ENCODE measurements at regions not wholly inside any gene's neighbourhood (a gene's known extent, or its start where the extent isn't known, plus 50 kb on each side); places are given as distances from the start of the nearest gene placed in this dataset.

DNA sequence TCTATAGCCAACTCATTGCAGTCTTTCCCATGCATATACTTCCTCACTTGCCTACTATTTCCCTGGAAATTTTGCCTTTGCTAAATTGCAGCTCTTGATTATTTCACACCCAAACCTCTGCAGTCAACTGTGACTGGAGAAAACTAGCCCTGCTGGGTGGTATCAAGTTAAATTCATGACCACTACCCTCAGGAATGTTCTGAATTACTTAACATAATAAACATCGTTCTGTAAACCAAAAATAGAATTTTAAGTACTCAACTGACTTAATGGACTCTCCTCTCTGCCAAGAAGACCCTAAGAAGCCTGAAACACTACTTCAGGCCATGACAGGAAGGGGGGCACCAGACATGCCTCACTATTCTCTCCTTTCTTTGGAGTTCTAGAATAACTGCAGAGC, 1278.0 kb upstream of the GBE1 start:
- no peaks in the 10 kb centered on the region for H3K9me3 Mint-ChIP-seq
- no peaks in the 10 kb centered on the region for H3K4me1 Mint-ChIP-seq
- H3K4me3 Mint-ChIP-seq: no peak overlapping the region
- no peak for DNase-seq
- ChIA-PET CTCF (no interaction called here), POLR2A (no interaction called here)
- H3K27me3 Mint-ChIP-seq: no peaks in the 10 kb centered on the region
- no peaks in the 10 kb centered on the region for H3K36me3 Mint-ChIP-seq (ENCODE audit: low read depth)
- H3K27ac Mint-ChIP-seq: no peak overlapping the region

DNA sequence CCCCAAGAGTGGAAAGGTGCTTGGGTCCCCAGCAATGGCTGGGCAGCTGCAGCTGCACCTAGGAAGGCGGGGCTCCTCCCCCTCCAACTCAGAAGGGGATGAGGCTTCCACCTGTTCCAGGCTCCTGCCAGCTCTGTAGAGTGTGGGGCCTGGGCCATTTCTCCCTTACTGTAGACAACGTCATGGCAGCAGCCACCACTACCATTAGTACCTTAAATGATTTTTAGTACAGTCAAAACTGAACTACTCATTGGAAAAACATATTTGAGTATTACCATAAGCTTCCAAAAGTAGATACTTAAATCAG, 1274.2 kb upstream of the GBE1 start:
- H3K4me3 Mint-ChIP-seq: no peak overlapping the region
- H3K9me3 Mint-ChIP-seq: no peaks in the 10 kb centered on the region
- no peaks in the 10 kb centered on the region for H3K36me3 Mint-ChIP-seq (ENCODE audit: low read depth)
- no peaks in the 10 kb centered on the region for H3K27me3 Mint-ChIP-seq
- POLR2A ChIA-PET: no interaction called here
- H3K27ac Mint-ChIP-seq: no peak overlapping the region
- no peaks in the 10 kb centered on the region for H3K4me1 Mint-ChIP-seq
- DNase-seq: no peak
- CTCF ChIA-PET: no interaction called here

DNA sequence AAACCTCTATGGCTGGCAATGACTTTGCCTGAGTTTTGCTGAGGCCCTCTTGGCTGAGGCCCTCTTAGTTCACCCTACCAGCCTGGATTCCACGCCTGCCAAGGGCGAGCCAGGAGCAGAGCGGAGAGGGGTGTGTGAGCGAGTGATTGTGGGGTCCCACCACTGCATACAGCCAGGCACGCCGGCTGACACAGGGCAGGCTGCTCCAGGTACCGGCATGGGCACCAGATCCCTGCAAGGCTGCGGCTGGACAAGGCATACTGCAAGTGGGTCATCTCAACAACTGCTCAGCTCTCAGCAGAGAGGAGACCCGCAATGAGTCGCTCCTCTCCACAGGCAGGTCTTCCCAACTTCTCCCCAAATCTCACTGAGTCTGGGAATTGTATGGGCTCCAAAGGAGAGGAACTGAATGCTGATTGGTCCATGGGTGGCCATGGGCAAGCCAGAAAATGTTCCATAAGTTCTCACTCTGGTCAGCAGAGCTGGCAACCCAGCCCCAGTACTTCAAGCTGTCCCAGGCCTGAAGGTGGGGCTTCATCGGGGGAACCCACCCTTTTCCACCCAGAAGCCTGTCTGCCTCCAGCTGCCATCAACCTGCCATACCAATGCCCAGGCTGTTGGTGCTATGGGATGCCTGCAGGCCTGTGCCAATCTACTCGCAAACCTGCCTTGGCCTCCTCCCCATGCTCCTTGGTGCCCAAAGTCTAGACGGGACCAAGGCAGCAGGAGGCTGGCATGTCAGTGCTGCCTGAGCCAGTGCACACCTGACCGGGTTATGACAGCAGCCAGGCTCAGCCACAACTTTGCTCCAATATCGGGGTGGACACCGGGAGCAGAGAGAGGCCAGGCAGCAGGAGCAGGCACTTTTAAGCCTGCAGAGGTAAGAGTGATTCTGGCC, 1273.6 kb upstream of the GBE1 start:
- Mint-ChIP-seq H3K27ac (no peak overlapping the region), H3K4me3 (no peak overlapping the region), H3K9me3 (no peaks in the 10 kb centered on the region), H3K4me1 (no peaks in the 10 kb centered on the region), H3K27me3 (no peaks in the 10 kb centered on the region), H3K36me3 (ENCODE audit: low read depth) (no peaks in the 10 kb centered on the region)
- CTCF ChIA-PET: no interaction called here
- POLR2A ChIA-PET: no interaction called here
- DNase-seq: no peak

DNA sequence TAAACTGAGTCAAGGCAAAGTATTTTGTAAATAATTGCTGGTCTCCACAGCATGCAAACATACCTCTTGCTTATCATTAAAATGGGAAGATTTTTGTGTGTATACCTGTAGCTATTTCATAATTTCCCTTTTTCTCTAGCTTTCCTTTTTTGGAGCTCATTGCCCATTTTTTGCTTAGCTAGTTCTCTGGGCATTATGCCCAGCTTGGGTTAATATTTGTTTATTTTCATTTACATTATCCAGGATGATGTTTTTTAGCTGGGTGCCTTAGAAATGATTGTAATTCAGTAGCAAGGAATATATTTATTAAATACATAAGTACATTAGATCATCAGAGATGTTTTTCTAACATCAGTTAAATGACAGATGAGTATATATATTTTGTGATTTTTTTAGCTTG, 1271.7 kb upstream of the GBE1 start:
- H3K4me1 Mint-ChIP-seq: no peaks in the 10 kb centered on the region
- ChIA-PET CTCF (no interaction called here), POLR2A (no interaction called here)
- H3K4me3 Mint-ChIP-seq: no peak overlapping the region
- DNase-seq: no peak
- H3K27me3 Mint-ChIP-seq: no peaks in the 10 kb centered on the region
- H3K27ac Mint-ChIP-seq: no peak overlapping the region
- H3K9me3 Mint-ChIP-seq: no peaks in the 10 kb centered on the region
- no peaks in the 10 kb centered on the region for H3K36me3 Mint-ChIP-seq (ENCODE audit: low read depth)

DNA sequence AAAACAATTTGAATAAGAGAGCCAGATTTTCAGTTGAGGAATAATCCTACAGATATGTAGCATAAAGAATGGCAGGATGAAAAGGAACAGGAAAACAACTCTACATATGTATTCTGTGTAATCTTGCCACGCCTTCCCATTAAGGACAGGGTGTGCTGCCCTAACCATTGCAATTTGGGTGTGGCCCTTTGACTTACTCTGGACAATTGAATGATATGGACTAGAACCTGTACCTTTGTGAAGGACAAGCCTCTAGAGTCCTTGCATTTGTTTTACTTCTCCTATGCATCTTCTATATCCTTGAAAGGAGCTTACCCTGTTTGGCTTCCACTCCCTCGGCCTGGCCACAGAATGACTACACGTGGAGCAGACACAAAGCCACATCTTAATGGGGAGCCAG, 1261.6 kb upstream of the GBE1 start:
- Mint-ChIP-seq H3K9me3 (peaks cover 4% of the 10 kb centered on the region), H3K27me3 (no peaks in the 10 kb centered on the region), H3K36me3 (ENCODE audit: low read depth) (no peaks in the 10 kb centered on the region), H3K4me3 (no peak overlapping the region), H3K27ac (no peak overlapping the region), H3K4me1 (no peaks in the 10 kb centered on the region)
- no peak for DNase-seq
- ChIA-PET POLR2A (no interaction called here), CTCF (no interaction called here)

DNA sequence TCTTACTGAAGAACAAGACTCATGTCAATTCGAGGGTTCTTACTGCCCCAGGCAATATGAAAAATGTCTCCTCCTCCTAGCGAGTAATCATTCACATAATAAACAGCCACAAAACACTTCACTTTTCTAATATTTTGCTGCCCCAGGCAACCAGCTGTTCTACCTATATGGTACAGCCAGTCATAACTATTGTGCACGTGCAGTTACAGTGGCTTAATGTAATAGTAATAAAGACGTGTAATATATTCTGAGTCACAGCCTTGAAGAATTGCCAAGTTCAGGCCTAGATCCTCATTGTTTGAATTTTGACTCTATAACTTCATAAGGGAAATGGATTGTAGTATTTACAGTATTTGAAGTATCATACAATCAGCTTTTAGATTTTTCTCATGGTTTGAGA, 1250.0 kb upstream of the GBE1 start:
- Mint-ChIP-seq H3K9me3 (peaks cover 2% of the 10 kb centered on the region), H3K4me1 (no peaks in the 10 kb centered on the region), H3K27ac (no peak overlapping the region), H3K36me3 (ENCODE audit: low read depth) (no peaks in the 10 kb centered on the region), H3K27me3 (no peaks in the 10 kb centered on the region), H3K4me3 (no peak overlapping the region)
- DNase-seq: no peak
- CTCF ChIA-PET: no interaction called here
- POLR2A ChIA-PET: no interaction called here

DNA sequence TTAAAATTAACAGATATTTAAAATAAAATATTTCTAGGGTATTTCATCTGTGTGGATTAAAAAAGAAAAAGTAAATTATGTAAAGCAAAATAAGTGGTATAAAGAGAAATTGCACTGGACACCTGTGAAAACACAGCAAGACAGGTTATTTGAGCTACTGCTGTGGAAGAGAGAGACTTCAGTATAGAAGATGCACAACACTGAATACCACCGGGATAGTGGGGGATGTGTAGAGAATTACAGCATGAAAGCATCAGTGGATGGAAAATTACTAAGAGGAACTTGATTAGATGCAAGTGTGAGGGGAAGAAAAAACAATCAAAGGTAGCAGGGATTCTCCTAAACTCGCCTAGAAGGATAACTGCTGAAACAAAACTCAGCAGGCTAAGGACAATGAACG, 1242.5 kb upstream of the GBE1 start:
- ChIA-PET CTCF (no interaction called here), POLR2A (no interaction called here)
- no peak for DNase-seq
- Mint-ChIP-seq H3K36me3 (ENCODE audit: low read depth) (no peaks in the 10 kb centered on the region), H3K9me3 (peaks cover 5% of the 10 kb centered on the region), H3K27me3 (no peaks in the 10 kb centered on the region), H3K27ac (no peak overlapping the region), H3K4me1 (no peaks in the 10 kb centered on the region), H3K4me3 (no peak overlapping the region)

DNA sequence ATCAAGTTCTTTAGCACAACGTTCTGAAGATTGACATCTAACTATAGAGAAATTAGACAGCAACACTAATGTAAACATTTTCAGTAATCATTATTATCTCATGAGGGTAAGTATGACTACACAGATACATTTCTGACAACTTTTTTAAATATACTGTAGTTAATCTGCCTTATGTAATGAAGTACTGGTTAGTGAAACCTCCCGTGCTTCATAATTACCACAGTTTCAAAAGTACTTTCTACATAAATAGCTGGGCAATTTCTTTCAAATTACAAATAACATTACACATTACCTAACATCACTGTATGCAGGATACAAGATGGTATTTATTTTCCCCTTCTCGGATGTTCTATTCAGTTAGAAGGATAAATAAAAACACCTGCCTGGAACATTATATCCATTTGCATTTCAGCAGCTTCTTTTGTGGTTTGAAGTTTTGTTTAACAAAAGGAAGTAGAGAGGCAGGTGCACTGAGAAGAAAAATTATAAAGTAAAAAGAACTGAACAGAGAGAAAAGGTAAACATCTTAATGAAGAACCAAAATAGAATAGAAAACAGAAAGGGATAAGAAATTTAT, 1241.5 kb upstream of the GBE1 start:
- H3K9me3 Mint-ChIP-seq: peaks cover 5% of the 10 kb centered on the region
- ChIA-PET POLR2A (no interaction called here), CTCF (no interaction called here)
- no peak overlapping the region for H3K27ac Mint-ChIP-seq
- H3K27me3 Mint-ChIP-seq: no peaks in the 10 kb centered on the region
- H3K4me1 Mint-ChIP-seq: no peaks in the 10 kb centered on the region
- no peaks in the 10 kb centered on the region for H3K36me3 Mint-ChIP-seq (ENCODE audit: low read depth)
- no peak for DNase-seq
- H3K4me3 Mint-ChIP-seq: no peak overlapping the region

DNA sequence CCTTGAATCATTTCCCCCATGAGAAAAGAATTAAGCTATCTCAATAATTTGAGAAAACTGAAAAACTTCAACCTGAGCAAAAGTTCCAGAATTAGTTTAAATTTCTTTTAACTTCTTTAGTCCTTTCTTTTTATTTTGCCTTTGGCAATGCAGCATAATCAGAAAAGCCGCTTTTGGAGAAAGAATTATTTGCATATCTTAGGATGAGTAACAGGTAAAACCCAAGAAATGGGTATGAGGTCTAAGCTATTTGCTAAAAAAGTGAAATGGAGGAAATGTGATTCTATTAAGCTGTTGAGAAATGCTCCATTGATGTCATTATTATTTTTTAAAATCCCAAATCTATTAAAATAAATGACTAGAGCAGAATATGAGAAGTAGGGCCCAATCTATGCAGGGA, 1238.3 kb upstream of the GBE1 start:
- no peaks in the 10 kb centered on the region for H3K36me3 Mint-ChIP-seq (ENCODE audit: low read depth)
- no peak overlapping the region for H3K4me3 Mint-ChIP-seq
- no peaks in the 10 kb centered on the region for H3K4me1 Mint-ChIP-seq
- H3K9me3 Mint-ChIP-seq: peaks cover 14% of the 10 kb centered on the region
- POLR2A ChIA-PET: no interaction called here
- CTCF ChIA-PET: no interaction called here
- no peak for DNase-seq
- H3K27ac Mint-ChIP-seq: no peak overlapping the region
- H3K27me3 Mint-ChIP-seq: no peaks in the 10 kb centered on the region

DNA sequence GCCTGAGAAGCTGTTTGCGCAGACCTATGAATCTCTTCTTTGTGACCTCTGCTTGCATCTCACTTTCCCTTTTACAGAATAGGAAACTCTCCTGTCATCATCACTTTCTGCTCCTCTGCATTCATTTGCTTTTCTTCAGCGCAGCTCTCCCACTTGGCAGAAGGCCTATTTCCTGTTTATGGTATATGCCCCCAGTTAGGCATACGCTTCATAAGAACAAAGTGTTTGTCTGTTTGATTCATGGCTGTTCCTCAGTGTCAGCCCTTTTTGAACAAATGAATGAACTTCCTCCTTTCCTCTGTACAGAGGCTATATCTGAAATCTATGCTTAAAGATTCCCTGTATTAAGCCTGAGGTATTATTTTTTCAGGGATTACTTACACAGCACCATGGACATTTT, 1216.9 kb upstream of the GBE1 start:
- POLR2A ChIA-PET: no interaction called here
- H3K4me1 Mint-ChIP-seq: no peaks in the 10 kb centered on the region
- H3K36me3 Mint-ChIP-seq (ENCODE audit: low read depth): no peaks in the 10 kb centered on the region
- H3K27me3 Mint-ChIP-seq: no peaks in the 10 kb centered on the region
- peaks cover 20% of the 10 kb centered on the region for H3K9me3 Mint-ChIP-seq
- H3K4me3 Mint-ChIP-seq: no peak overlapping the region
- no peak overlapping the region for H3K27ac Mint-ChIP-seq
- CTCF ChIA-PET: no interaction called here
- DNase-seq: no peak

DNA sequence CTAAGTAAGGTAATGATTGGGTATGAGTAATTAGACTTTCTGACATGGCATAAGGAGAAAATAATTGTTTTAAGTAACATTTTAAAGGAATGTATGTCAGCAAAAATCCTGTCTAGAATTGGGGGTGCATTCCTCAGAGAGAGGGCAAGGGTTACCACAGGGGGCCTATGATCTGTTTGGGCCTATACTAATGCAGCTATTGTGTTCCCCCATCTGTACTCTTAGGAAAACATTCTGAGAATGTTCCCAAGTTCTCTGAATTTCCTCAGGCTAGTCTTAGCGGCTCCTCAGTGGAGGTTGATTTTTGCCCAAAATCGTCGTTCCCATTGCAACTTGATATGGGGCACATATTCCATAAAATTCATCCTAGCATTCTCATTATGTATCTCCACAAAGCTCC, 1216.4 kb upstream of the GBE1 start:
- no peaks in the 10 kb centered on the region for H3K27me3 Mint-ChIP-seq
- POLR2A ChIA-PET: no interaction called here
- peaks cover 15% of the 10 kb centered on the region for H3K9me3 Mint-ChIP-seq
- no peak for DNase-seq
- no peaks in the 10 kb centered on the region for H3K36me3 Mint-ChIP-seq (ENCODE audit: low read depth)
- H3K4me3 Mint-ChIP-seq: no peak overlapping the region
- no peak overlapping the region for H3K27ac Mint-ChIP-seq
- CTCF ChIA-PET: no interaction called here
- H3K4me1 Mint-ChIP-seq: no peaks in the 10 kb centered on the region

DNA sequence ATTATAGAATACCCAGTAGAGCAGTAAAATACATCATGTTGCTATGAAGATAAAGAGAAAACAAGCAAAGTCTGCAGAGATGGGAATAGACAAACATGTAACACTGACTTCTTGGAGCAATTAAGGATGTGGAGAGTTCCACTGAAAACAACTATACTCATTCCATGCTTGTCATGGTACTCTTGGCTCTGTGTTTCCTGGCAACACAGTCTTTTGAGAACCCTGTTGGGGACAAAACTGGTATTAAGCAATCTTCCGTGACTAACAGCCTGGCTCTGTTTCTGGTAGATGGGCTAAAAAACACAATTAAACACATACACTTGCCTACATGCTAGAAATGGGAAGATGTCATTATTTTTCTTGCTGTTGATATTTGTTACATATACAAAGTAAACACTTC, 1212.3 kb upstream of the GBE1 start:
- Mint-ChIP-seq H3K9me3 (peaks cover 8% of the 10 kb centered on the region), H3K27ac (no peak overlapping the region), H3K4me1 (no peaks in the 10 kb centered on the region), H3K36me3 (ENCODE audit: low read depth) (no peaks in the 10 kb centered on the region), H3K4me3 (no peak overlapping the region), H3K27me3 (no peaks in the 10 kb centered on the region)
- ChIA-PET CTCF (no interaction called here), POLR2A (no interaction called here)
- no peak for DNase-seq

DNA sequence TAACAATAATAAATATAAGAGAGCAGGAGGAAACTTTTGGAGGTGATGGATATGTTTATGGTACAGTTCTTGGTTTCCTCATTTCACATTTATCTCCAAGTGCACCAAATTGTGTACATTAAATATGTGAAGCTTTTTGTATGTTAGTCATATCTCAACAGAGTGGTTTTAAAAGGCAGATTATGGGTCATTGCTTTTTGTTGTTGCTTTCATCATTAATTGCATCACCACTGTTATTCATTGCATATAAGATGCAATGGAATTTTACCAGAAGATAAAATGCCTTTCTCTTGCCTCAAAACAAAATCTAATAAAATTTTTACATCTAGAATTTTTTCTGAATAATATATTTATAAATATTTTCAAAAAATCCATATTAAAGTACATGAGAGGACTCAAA, 1198.9 kb upstream of the GBE1 start:
- no peaks in the 10 kb centered on the region for H3K4me1 Mint-ChIP-seq
- DNase-seq: no peak
- H3K27me3 Mint-ChIP-seq: no peaks in the 10 kb centered on the region
- POLR2A ChIA-PET: no interaction called here
- peaks cover 9% of the 10 kb centered on the region for H3K9me3 Mint-ChIP-seq
- H3K4me3 Mint-ChIP-seq: no peak overlapping the region
- CTCF ChIA-PET: no interaction called here
- H3K36me3 Mint-ChIP-seq (ENCODE audit: low read depth): no peaks in the 10 kb centered on the region
- H3K27ac Mint-ChIP-seq: no peak overlapping the region

DNA sequence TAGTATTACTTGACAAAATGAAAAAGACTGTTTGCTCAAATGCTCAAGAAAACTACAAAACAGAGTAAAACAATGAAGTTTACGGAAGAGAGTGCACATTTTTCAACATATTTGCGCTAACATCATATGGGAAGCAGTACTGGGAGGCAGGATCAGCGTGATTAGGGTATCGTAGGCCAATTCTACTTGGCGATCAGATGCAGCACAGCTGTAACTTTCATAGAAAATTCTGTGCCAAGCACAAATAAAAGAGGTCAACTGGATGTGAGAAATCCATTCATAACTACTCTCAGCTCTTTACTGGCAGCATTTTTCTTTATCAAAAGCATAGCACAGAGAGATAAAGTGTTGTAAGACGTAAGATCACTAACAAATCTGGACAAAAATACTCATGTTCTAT, 1196.3 kb upstream of the GBE1 start:
- H3K36me3 Mint-ChIP-seq (ENCODE audit: low read depth): no peaks in the 10 kb centered on the region
- ChIA-PET POLR2A (no interaction called here), CTCF (no interaction called here)
- DNase-seq: no peak
- H3K4me1 Mint-ChIP-seq: no peaks in the 10 kb centered on the region
- H3K27ac Mint-ChIP-seq: no peak overlapping the region
- peaks cover 10% of the 10 kb centered on the region for H3K9me3 Mint-ChIP-seq
- H3K27me3 Mint-ChIP-seq: no peaks in the 10 kb centered on the region
- no peak overlapping the region for H3K4me3 Mint-ChIP-seq
